ENCODE measurements at regions not wholly inside any gene's neighbourhood (a gene's known extent, or its start where the extent isn't known, plus 50 kb on each side); places are given as distances from the start of the nearest gene placed in this dataset.

- Histone ChIP-seq H3K4me1 (ENCODE audit: control insufficient read depth, extremely low read depth, insufficient read depth, low read length) (no peaks in the 10 kb centered on the region), H3K27ac (ENCODE audit: control insufficient read depth, insufficient read depth, low read length) (no peak overlapping the region), H3K4me3 (ENCODE audit: control insufficient read depth in 2 of 3, extremely low read depth in 1 of 3, insufficient read depth in 2 of 3, low read depth in 1 of 3, low read length in 3 of 3) (no peak overlapping the region), H3K9me1 (ENCODE audit: control insufficient read depth, extremely low read depth, insufficient read depth, low read length) (no peaks in the 10 kb centered on the region), H3K9ac (ENCODE audit: control insufficient read depth, extremely low read depth, insufficient read depth, low read length) (no peak overlapping the region), H2AFZ (ENCODE audit: control insufficient read depth, low read length) (no peak overlapping the region), H3K79me2 (ENCODE audit: control insufficient read depth, insufficient read depth, low read length) (no peaks in the 10 kb centered on the region), H3K4me2 (ENCODE audit: control insufficient read depth, extremely low read depth, insufficient read depth, low read depth, low read length) (no peak overlapping the region), H3K9me3 (ENCODE audit: control insufficient read depth, low read depth, low read length) (no peaks in the 10 kb centered on the region), H4K20me1 (ENCODE audit: control insufficient read depth, extremely low read depth, insufficient read depth, low read length) (no peaks in the 10 kb centered on the region), H3K27me3 (ENCODE audit: control insufficient read depth, extremely low read depth, insufficient read depth, low read length) (no peaks in the 10 kb centered on the region), H3K36me3 (ENCODE audit: control insufficient read depth in 2 of 2, extremely low read depth in 1 of 2, insufficient read depth in 2 of 2, low read length in 2 of 2) (no peaks in the 10 kb centered on the region)
- FAIRE-seq, result no peak
- no peak for TF ChIP-seq CTCF (optimal IDR thresholded peaks at IDR 0.05 in 1 of 3, IDR thresholded peaks at IDR 0.05 in 1 of 3, conservative IDR thresholded peaks at IDR 0.05 in 1 of 3; ENCODE audit: extremely low read depth in 1 of 3, insufficient read depth in 2 of 3, low read length in 3 of 3)
- no peak for TF ChIP-seq EZH2 (IDR thresholded peaks at IDR 0.05; ENCODE audit: low read length)
- DNase-seq (ENCODE audit: low read depth, low spot score), result no peak
- dilution Hi-C loops (cut with MboI; ENCODE audit: extremely low pct_ligation_motif_present, low sequenced_read_pairs), result no loop called here
Observed at GRCh38 chr2:102940684-102941083, 178.9 kb downstream of the TMEM182 start.

- Histone ChIP-seq H3K79me2 (ENCODE audit: control insufficient read depth, insufficient read depth, low read length) (no peaks in the 10 kb centered on the region), H3K4me2 (ENCODE audit: control insufficient read depth, extremely low read depth, insufficient read depth, low read depth, low read length) (no peak overlapping the region), H3K27ac (ENCODE audit: control insufficient read depth, insufficient read depth, low read length) (no peak overlapping the region), H3K4me3 (ENCODE audit: control insufficient read depth in 2 of 3, extremely low read depth in 1 of 3, insufficient read depth in 2 of 3, low read depth in 1 of 3, low read length in 3 of 3) (no peak overlapping the region), H3K9ac (ENCODE audit: control insufficient read depth, extremely low read depth, insufficient read depth, low read length) (no peak overlapping the region), H3K4me1 (ENCODE audit: control insufficient read depth, extremely low read depth, insufficient read depth, low read length) (no peaks in the 10 kb centered on the region), H4K20me1 (ENCODE audit: control insufficient read depth, extremely low read depth, insufficient read depth, low read length) (no peaks in the 10 kb centered on the region), H3K9me1 (ENCODE audit: control insufficient read depth, extremely low read depth, insufficient read depth, low read length) (no peaks in the 10 kb centered on the region), H3K27me3 (ENCODE audit: control insufficient read depth, extremely low read depth, insufficient read depth, low read length) (no peaks in the 10 kb centered on the region), H3K9me3 (ENCODE audit: control insufficient read depth, low read depth, low read length) (no peaks in the 10 kb centered on the region), H2AFZ (ENCODE audit: control insufficient read depth, low read length) (no peak overlapping the region), H3K36me3 (ENCODE audit: control insufficient read depth in 2 of 2, extremely low read depth in 1 of 2, insufficient read depth in 2 of 2, low read length in 2 of 2) (no peaks in the 10 kb centered on the region)
- dilution Hi-C loops (cut with MboI; ENCODE audit: extremely low pct_ligation_motif_present, low sequenced_read_pairs), result no loop called here
- DNase-seq (ENCODE audit: low read depth, low spot score), result no peak
- TF ChIP-seq CTCF (optimal IDR thresholded peaks at IDR 0.05 in 1 of 3, IDR thresholded peaks at IDR 0.05 in 1 of 3, conservative IDR thresholded peaks at IDR 0.05 in 1 of 3; ENCODE audit: extremely low read depth in 1 of 3, insufficient read depth in 2 of 3, low read length in 3 of 3), result no peak
- no peak for TF ChIP-seq EZH2 (IDR thresholded peaks at IDR 0.05; ENCODE audit: low read length)
- FAIRE-seq, result no peak
Observed at GRCh38 chr2:102942107-102942506, 180.3 kb downstream of the TMEM182 start.

Measured in keratinocyte (primary cell).